Activated T-cell treated with anti-CD3 and anti-CD28 coated beads, Interleukin-2, amount 50 U/mL, for 1 hour (primary cell): ENCODE measurements at regions not wholly inside any gene's neighbourhood (a gene's known extent, or its start where the extent isn't known, plus 50 kb on each side); places are given as distances from the start of the nearest gene placed in this dataset.
"Not testable (repeated sequence)": the region's sequence is repeated elsewhere in the genome, so short reads cannot be mapped to it uniquely, and the experiment has no call there.

ENCODE experiments used
- DNase-seq: peaks from one replicate; pipeline ENCODE4 v3.0.0-alpha.2; 2020

DNA sequence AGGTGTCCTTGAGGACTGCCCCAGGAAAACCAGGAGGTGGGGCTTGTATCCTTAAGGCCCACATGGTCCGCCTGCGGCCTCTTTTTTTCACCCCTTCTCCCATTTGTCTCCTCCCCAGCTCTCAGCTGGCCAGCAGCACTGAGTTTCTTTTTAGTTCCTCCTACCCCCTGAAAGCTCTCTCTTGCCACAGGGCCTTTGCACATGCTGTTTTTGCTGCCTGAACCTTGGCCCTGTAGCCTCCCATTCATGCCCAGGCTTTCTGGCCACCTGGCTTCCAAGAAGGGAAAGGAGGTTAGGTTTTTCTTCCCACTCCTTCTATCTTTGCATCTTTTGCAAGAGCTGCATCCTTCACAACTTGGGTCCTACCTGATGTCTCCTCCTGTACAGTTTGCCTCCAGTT lies 358.1 kb downstream of the VRK1 start:
- DNase-seq: no peak

DNA sequence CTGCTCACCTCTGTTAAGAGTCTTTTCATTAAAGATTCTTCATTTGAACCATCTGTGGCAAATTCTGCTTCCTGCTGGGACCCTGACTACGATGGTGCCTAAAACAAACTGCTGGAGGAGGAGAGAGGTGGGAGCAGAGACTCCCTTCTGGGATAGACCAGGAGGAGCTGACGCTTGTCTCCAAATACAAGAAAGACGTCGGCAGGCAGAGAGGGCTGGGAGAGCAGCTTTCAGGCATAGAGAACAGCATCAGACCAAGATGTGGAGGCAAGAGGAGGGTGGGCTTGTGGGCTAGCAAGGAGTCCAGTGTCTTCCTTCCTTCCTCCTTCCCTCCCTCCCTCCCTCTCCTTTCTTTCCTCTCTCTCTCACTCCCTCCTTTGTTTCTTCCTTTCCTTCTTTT lies 358.6 kb downstream of the VRK1 start:
- DNase-seq: no peak

DNA sequence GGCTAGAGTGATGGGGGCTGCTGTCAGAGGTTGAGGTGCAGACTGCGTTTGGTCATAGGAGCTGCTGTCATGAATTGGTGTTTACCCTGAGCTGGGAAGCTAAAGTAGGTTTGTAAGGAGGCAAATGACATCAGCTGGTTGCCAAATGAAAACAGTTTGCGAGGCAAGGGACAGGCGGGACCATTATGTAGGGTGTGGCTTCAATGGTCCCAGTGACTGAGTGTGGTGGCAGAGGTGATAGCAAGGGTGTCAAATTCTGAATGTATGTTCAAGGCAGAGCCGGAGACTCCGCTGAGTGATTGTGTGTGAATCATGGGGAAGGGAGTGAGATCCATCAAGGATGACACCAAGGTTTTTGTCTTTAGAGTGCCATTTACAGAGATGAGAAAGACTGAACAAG lies 359.5 kb downstream of the VRK1 start:
- no peak for DNase-seq

DNA sequence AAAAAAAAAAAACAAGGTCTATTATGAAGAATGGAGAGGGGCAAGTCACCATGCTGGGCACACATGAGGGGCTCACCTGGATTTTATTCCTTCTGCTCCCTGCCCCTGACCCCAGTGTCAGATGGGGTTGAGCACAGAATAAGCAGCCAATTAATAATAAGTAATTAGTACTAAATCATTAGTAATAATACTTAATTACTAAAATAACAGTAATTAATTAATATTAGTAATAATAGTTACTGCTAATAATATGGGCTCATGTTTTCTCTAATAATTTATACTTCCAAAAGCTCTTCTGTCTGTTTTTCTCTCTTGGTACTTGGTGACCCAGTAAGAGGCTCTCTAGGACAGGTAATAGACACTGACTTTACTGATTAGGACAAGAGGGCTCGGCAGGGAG lies 360.9 kb downstream of the VRK1 start:
- DNase-seq: no peak

DNA sequence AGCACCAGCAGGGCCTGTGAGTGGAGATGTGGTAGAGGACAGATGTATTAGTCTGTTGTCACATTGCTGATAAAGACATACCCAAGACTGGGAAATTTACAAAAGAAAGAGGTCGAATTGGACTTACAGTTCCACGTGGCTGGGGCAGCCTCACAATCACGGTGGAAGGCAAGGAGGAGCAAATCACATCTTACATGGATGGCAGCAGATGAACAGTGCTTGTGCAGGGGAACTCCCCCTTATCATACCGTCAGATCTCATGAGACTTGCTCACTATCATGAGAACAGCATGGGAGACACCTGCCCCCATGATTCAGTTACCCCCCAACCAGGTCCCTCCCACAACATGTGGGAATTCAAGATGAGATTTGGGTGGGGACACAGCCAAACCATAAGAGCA lies 361.9 kb downstream of the VRK1 start:
- no peak for DNase-seq

DNA sequence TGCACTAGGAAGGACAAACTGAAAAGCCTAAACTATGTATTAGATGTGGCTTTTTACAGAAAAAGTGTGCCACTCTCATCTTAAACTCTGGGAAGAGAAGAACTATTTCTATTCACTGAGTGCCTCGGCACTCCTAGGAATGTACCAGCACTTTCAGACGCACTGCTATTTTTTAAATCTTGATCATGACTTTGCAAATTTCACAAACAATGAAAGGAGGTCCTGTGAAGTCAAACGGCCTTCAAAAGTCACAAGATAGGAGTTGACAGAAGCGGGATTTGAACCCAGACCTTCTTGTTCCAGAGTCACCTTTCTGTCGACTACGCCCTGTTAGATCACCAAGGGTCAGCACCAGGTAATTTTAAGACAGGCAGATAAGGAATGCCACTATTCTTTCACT lies 365.4 kb downstream of the VRK1 start:
- DNase-seq: no peak

DNA sequence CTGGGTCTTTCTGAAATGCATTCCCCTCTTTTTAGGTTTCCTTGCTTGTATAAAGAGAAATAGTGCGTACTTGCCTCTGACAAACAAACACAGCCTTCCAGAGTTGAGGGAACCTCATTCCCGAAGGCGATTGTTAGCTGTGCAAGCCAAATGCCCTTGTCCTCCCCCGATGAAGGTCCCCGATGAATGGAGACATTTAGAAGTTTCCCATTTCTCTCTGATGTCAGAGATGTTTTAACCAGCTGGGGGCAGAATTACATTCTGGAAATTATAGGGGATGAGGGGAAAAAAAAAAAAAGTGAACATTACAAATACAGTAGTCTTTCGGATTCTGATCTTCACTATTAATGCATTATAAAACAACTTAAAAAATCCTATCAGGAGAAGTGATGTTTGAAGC lies 366.8 kb downstream of the VRK1 start:
- no peak for DNase-seq

DNA sequence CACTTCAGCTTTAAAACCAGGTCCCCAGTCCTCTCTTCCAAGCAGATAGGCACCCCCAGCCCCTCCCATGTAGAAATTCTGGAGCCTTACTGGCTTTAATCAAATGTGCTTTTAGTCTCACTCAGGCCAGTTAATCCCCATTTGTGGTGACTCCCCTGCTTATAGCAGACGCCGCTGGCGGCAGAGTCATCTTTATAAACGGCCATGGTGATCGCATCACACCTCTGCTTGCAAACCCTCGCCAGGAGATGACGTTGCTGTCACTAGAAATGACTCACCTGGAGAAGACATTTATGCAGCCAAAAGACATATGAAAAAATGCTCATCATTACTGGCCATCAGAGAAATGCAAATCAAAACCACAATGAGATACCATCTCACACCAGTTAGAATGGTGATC lies 369.3 kb downstream of the VRK1 start:
- DNase-seq: no peak

DNA sequence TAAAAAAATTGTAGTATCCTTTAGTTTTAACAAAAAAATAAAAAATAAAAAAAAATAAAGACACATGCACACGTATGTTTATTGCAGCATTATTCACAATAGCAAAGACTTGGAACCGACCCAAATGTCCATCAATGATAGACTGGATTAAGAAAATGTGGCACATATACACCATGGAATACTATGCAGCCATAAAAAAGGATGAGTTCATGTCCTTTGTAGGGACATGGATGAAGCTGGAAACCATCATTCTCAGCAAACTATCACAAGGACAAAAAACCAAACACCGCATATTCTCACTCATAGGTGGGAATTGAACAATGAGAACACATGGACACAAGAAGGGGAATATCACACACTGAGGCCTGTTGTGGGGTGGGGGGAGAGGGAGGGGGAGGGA lies 370.4 kb downstream of the VRK1 start:
- DNase-seq: not testable (repeated sequence)

DNA sequence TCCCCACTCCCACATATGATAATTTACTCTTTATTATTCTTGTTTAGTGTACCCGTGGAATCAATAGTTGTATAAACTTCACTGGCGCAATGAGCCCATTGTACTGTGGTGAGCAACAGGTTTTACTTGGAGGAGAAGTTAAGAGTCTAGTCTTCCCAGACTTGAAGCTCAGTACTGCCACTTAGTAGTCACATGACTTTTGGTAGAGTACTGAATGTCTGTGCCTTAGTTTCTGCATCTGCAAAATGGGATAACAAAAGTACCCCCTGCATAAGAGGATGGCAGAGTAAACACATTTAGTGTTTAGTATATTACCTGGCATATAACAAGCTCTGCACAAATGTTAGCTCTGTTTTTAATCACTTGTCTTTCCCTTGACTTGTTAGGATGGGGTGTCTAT lies 375.5 kb downstream of the VRK1 start:
- no peak for DNase-seq

DNA sequence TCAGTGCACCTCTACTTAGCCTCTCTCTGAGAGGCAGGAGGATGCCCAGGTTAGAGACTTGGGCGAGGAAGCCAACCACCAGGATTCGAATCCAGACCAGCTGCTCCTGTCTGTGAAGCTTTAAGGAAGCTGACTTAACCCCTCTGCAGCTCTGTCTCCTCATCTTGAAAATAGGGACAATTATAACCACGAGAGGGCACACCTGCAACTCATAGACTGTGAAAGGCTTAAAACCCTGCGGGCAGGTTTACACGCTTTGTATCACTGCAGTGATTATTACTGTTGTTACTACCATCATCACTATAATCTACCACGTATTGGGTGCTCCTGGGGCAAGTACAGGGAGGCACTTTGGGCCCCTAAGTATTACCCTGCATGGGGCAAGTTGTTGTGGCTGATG lies 379.8 kb downstream of the VRK1 start:
- no peak for DNase-seq

DNA sequence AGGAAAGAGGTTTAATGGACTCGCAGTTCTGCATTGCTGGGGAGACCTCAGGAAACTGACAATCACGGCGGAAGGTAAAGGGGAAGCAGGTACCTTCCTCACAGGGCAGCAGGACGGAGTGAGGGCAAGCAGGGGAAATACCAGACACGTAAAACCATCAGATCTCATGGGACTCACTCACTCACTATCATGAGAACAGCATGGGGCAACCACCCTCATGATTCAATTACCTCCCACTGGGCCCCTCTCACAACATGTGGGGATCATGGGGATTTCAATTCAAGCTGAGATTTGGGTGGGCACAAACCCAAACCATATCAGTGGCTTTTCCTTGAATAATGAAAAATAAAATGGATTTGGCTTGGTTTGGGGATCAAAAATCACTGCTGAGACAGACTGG lies 380.5 kb downstream of the VRK1 start:
- no peak for DNase-seq

DNA sequence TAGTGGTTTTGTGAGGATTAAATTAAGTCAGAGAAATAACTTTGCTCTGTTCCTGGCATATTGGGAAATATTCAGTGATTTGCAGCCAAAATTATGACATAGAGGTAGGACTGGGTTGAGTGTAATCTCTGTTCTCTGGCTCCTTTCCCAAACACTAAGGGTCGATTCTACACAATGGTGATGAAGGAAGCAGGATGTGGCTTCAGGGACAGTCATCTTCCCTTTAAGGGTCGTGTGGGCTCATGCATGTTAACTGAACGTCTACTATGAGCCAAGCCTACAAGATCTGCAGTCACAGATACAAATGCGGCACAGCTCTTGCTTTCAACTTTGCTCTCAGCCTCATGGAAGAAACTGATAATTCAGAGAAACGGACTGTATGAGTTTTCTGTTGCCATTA lies 381.6 kb downstream of the VRK1 start:
- no peak for DNase-seq

DNA sequence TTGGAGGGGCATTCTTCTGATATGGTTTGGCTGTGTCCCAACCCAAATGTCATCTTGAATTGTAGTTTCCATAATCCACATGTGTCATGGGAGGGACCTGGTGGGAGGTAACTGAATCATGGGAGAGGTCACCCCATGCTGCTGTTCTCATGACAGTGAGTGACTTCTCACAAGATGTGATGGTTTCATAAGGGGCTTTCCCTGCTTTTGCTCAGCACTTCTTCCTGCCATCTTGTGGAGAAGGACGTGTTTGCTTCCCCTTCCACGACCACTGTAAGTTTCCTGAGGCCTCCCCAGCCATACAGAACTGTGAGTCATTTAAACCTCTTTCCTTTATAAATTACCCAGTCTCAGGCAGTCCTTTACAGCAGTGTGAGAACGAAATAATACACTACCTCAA lies 382.4 kb downstream of the VRK1 start:
- DNase-seq: no peak

DNA sequence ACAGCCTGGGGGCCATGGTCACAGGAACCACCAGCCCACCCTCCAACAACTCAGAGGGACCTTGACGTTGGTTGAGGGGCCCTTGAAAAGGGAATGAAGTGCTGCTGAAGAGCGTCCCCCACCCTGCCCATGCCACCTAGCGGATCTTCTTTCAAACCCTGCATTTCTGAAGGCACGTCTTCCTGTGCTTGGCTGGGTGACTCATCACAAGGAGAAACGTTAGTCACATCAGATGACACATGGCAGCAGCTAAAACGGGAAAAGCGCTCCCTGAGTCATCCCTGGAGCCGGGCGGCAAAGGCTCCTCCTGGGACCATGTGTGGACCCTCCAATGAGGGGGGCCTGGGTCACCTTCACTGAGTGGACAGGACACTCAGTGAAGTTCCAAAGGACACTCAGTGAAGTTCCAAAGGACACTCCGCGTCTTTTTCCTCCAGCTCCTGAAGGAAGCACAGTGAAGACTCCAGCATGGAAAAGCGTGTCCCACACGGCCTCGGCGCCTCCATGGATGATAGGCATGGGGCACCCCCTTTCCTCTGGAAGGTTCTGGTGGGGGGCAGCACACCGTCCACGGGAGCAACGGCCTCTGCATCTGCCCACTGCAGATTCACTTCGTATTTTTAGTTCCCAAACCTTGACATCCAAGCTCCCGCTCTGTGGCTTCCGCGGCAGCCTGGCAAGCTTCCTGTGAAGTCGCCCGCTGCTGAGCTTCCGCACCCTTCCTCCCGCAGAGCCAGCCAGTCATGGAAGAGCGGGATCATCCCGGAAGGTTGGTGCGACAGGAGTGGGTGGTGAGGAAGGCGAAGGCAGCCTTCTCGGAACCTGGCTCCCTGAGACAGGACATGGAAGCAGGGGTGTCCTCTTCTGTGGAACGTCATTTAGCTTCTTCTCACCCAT lies 383.4 kb downstream of the VRK1 start:
- no peak for DNase-seq

DNA sequence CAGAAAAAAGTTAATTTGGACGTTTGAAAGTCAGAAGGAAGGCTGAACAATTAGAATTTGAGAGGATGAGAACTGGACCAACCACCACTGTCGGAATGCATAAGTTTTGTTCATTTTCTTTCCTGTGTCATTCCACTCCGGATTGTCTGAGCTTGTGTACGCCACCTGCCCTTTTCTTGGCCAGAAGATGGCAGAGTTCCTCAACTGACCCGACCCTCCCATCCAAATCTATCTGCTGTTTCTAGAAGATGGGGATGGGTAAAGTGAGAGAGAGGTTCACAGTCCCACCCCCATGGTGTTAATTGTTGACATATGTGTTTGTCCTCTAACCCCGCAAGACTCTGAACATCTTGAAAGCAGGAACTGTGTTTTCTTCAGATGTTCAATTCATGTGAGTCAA lies 388.0 kb downstream of the VRK1 start:
- DNase-seq: no peak

DNA sequence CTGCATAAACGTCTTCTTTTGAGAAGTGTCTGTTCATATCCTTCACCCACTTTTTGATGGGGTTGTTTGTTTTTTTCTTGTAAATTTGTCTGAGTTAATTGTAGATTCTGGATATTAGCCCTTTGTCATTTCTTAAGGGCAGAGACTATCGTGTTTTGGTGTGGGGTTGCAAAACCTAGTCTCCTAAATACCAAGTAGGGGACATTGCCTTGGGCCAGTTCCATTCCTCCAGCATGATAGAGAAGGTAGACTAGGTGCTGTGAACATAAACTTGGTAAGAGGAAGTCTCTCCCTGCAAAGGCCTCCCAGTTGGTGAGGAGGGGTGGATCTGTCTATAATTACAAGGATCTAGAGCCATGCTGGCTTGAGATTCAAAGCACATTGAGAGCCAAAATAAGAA lies 390.7 kb downstream of the VRK1 start:
- DNase-seq: no peak

DNA sequence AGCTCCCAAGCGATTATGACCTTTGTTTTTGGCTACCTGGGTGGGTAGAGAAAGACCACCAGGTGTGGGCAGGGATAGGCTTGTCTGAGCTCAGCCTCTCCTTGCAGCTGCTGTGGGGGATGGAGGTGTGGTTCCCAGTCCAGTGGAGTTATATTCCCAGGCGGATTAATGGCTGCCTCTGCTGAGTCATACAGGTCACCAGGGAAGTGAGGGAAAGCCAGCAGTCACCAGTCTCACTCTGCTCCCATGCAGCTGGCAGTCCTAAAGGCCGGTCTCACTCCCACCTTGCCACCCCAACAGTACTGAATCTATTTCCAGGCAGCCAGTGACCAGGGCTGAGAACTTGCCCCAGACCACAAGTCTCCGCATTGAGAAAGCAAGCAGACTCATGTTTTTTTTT lies 399.2 kb downstream of the VRK1 start:
- DNase-seq: no peak

DNA sequence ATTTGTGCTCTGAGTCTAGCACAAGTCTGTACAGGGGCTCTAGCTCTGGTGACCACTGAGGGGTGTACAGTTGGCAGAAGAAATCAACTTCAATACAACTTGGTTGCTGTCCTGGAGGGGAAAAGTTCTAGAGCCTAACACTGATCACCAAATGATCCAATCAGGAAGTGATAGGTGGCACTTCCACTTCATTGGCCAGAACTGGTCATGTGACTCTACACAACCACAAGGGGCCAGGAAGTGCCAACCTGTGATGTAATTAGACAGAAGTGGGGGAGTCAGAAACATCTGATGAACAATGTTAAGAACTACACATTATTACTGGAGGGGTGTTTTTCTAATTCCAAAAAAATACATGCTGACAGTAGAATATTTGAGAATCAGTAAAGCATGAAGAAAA lies 401.6 kb downstream of the VRK1 start:
- no peak for DNase-seq

DNA sequence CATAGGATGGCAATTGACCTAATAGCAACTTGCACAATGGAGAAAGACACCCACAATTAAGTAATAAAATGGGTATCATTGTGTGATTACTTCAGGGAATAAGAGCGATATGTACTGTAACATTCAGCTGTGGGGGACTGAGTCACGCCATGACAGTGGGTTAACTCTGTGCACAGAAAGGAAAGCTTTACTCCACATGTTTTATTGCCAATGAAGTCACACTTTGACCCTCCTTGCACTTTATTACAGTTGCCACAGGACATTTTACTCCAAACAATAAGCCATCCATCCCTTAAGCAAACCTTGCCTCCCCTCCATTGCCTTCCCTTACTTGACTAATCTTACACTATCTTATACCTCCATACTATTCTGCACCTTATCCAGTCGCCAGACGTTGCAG lies 403.1 kb downstream of the VRK1 start:
- DNase-seq: no peak

DNA sequence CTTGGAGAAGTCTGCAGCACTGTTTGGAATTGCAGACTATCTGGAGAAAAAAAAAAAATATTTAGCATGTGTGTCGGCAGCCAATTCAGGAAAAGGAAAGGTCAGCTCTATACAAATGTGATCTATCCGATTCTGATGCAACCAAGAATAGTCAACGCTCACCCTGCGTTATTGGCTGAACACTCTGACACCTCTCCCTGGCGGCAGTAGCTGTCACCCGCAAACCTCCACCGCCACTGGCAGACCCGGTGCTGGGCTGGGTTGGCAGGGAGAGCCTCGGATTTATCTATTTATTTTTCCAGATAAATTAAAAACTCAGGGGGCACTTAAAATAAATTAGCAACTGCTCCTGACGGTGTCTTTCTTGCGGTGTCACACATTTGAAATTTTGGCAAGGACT lies 409.7 kb downstream of the VRK1 start:
- no peak for DNase-seq

DNA sequence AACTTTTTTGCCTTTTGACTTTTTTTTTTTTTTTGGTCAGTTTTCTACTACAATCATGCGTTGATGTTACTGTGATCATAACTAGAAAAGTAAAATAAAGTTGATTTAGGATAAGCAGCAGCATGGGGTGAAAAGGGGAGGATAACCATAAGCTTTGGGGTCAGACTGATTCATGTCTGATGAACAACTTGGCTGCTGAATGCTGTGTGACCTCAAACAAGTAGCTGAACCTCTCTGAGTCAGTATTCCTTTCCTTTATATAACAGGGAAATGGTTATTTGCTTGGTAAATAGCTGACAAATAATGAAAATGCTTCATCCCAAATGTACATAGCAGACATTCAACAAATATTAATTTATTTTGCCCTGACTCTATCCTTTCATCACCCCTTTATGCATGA lies 413.0 kb downstream of the VRK1 start:
- DNase-seq: no peak

DNA sequence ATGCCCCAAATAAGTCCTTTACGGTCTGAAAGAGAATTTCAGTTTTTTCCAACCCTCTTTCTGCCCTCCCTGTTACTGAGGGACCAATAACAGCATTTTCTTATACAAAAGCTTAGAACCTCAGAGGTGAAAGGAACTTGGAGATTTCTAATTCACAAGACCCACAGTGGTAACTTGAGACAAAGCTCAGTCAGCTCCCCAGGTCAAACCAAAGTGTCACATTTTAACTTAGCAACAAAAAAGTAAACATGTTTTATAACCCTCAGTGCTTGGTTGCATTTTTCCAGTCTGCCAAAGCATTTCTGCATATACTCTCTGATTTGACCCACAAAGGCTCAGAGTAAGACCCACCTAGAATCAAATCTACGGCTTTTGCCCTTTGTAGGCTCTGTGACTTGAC lies 415.2 kb downstream of the VRK1 start:
- no peak for DNase-seq

DNA sequence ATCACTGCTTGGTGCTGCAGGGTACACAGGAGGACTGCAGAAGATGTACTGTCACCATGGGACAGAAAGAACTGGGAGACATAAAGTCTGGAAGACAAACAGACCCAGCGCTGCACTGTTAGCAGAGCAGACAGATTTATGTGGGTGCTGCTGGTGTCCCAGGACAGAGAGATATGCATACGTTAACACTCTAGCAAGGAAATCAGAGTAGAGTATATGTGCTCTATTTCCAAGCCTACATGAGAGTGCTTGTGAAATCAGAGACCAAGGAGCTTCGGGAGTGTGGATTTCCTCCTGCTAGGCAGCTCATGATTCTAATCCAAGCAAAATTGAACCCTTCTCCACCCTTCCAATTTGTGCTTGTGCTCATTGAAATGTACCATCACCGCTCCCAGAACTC lies 416.5 kb downstream of the VRK1 start:
- DNase-seq: no peak

DNA sequence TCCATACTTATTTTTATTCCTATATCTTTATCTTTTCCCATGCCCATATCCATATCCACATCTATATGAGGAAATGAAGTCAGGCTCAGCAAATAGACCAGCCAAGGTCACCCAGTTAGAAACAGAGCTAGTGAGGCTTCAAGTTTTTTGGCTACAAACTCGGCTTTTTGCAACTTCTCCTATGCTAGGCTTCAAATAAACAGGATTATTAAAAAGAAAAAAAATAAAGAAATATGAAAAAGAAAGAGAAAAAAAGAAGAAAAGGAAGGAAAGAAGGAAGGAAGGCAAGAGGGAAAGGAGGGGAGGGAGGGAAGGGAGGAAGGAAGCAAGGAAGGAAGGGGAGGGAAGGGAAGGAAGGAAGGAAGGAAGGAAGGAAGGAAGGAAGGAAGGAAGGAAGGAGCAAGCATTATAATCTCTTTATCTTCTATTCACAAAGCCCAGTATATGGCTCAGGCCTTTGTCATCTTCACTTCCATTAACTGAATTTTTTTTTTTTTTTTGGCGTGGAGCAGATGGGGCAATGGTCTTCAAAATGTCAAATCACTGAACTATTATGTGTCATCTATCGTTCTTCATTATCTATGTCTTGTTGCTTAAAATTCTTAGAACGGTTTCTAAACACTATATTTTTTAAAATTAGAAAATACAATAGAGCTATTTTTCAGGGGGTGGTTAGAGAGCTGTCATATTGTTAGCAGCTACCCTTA lies 418.2 kb downstream of the VRK1 start:
- no peak for DNase-seq
